ENCODE measurements at regions not wholly inside any gene's neighbourhood (a gene's known extent, or its start where the extent isn't known, plus 50 kb on each side); places are given as distances from the start of the nearest gene placed in this dataset.

DNA sequence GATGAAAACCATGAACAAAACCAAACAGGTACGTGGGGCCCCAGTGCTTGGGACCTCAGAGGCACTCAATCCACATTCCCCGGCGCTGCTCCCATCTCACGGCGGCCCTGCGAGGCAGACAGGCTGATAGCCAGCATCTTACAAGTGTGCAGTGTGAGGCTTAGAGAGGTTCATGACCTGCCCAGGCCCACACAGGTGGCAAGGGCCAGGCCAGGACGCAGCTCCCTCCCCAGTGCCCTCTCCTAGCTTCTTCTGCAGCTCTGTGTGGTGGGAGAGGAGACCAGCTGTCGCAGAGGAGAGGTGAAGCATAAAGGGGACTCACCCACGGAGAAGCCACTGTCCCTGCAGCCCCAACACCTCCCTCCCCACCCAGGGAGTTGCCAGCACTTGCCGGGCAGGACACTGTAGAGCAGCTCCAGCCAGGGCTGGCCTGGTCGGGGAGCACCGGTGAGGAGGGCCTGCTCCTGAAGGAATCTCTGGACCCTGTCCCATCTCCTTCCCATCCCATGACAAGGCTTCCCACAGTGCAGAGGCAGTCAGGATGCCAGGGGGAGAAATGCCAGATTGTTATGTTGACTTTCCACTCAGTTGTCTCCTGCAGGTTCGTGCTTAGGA is 92.4 kb upstream of the TMEM45B start:
- Histone ChIP-seq H3K4me3 (no peak overlapping the region), H3K4me1 (no peaks in the 10 kb centered on the region), H3K36me3 (no peaks in the 10 kb centered on the region), H3K27me3 (no peaks in the 10 kb centered on the region), H3K9me3 (no peaks in the 10 kb centered on the region), H3K27ac (no peak overlapping the region)
- TF ChIP-seq EP300 (IDR thresholded peaks at IDR 0.05) = no peak
- no peak for TF ChIP-seq POLR2A (IDR thresholded peaks at IDR 0.05)
- TF ChIP-seq, protein P1, sequence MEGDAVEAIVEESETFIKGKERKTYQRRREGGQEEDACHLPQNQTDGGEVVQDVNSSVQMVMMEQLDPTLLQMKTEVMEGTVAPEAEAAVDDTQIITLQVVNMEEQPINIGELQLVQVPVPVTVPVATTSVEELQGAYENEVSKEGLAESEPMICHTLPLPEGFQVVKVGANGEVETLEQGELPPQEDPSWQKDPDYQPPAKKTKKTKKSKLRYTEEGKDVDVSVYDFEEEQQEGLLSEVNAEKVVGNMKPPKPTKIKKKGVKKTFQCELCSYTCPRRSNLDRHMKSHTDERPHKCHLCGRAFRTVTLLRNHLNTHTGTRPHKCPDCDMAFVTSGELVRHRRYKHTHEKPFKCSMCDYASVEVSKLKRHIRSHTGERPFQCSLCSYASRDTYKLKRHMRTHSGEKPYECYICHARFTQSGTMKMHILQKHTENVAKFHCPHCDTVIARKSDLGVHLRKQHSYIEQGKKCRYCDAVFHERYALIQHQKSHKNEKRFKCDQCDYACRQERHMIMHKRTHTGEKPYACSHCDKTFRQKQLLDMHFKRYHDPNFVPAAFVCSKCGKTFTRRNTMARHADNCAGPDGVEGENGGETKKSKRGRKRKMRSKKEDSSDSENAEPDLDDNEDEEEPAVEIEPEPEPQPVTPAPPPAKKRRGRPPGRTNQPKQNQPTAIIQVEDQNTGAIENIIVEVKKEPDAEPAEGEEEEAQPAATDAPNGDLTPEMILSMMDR (IDR thresholded peaks at IDR 0.05) = no peak
- TF ChIP-seq POLR2AphosphoS5 (IDR thresholded peaks at IDR 0.05) = no peak
- intact Hi-C loops (cut with DNase I) = no loop called here
- DNase-seq = no peak
- 74 to 81% methylated on average over 13 of the region's 13 CpGs for WGBS, 2 donors

DNA sequence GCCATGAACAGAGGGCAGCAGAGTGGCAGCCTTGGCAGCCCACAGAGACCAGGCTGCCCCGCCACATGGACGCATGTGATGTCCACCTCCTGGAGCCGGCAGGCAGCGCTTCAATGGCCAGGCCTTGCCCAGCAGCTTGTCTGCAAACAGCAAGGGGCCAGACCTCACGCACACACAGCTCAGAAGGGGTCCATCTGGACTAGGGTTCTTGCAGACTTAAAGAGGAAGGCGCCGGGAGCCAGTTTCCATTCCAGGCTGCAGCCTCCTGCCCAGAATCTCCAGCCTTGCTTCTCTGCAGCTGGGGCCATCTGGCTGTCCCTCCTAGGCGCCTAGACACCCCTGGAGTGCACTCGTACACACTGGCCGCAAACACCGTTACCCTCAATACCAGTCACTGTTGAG is 91.9 kb upstream of the TMEM45B start:
- intact Hi-C loops (cut with DNase I) = no loop called here
- Histone ChIP-seq H3K4me1 (no peaks in the 10 kb centered on the region), H3K27me3 (no peaks in the 10 kb centered on the region), H3K9me3 (no peaks in the 10 kb centered on the region), H3K4me3 (no peak overlapping the region), H3K27ac (no peak overlapping the region), H3K36me3 (no peaks in the 10 kb centered on the region)
- DNase-seq = no peak
- TF ChIP-seq POLR2AphosphoS5 (IDR thresholded peaks at IDR 0.05) (no peak), POLR2A (IDR thresholded peaks at IDR 0.05) (no peak), EP300 (IDR thresholded peaks at IDR 0.05) (no peak)
- TF ChIP-seq, protein P1 (IDR thresholded peaks at IDR 0.05) = no peak
- WGBS, 2 donors = 70 to 73% methylated on average over 11 of the region's 11 CpGs

DNA sequence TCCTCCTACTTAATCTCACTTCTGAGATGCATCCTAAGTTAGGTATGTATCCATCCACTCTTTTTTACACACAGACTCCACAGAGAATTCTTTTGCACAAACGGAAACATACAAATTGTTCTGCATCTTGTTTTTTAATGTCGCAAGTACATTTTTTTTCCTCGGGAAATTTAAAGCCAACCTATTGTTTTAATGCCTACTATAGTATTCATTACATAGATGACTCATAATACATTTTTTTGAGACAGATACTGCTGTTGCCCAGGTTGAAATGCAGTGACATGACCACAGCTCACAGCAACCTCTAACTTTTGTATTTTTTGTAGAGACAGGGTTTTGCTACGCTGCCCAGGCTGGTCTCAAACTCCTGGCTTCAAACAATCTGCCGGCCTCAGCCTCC is 90.8 kb upstream of the TMEM45B start:
- H3K36me3 ChIP-seq = no peaks in the 10 kb centered on the region
- TF ChIP-seq EP300 (IDR thresholded peaks at IDR 0.05) = no peak
- no peak for TF ChIP-seq POLR2AphosphoS5 (IDR thresholded peaks at IDR 0.05)
- TF ChIP-seq, protein P1 (IDR thresholded peaks at IDR 0.05) = no peak
- TF ChIP-seq POLR2A (IDR thresholded peaks at IDR 0.05) = no peak
- no peaks in the 10 kb centered on the region for H3K9me3 ChIP-seq
- no peak overlapping the region for H3K27ac ChIP-seq
- DNase-seq = no peak
- 81 to 88% methylated on average over 5 of the region's 5 CpGs for WGBS, 2 donors
- intact Hi-C loops (cut with DNase I) = no loop called here
- no peaks in the 10 kb centered on the region for H3K4me1 ChIP-seq
- H3K27me3 ChIP-seq = no peaks in the 10 kb centered on the region
- no peak overlapping the region for H3K4me3 ChIP-seq

DNA sequence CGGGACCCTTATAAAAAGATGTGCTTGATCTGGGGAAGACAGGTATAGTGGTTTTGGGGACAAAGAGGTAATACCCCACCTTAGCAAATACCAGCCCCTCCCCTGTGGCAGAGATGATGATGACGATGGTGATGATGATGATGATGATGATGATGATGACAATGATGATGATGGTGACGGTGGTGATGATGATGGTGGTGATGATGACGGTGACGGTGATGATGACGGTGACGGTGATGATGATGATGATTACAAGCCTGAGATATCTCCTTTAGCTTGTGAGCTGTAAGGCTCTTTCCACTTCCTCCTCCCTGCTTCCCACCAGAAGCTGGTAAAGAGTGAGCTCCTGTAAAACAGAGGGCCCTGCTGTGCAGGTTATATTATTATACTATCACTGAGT is 89.5 kb upstream of the TMEM45B start:
- 95 to 96% methylated on average over 7 of the region's 7 CpGs for WGBS, 2 donors

More for the DNA sequence above, 89.5 kb upstream of the TMEM45B start:
- Histone ChIP-seq H3K9me3 (no peaks in the 10 kb centered on the region), H3K4me3 (no peak overlapping the region), H3K36me3 (no peaks in the 10 kb centered on the region), H3K4me1 (no peaks in the 10 kb centered on the region), H3K27me3 (no peaks in the 10 kb centered on the region), H3K27ac (no peak overlapping the region)
- intact Hi-C loops (cut with DNase I) = no loop called here
- DNase-seq = no peak
- no peak for TF ChIP-seq EP300 (IDR thresholded peaks at IDR 0.05)
- TF ChIP-seq, protein P1 (IDR thresholded peaks at IDR 0.05) = no peak
- no peak for TF ChIP-seq POLR2A (IDR thresholded peaks at IDR 0.05)
- no peak for TF ChIP-seq POLR2AphosphoS5 (IDR thresholded peaks at IDR 0.05)

Measured in sigmoid colon (tissue), 6 donors.